SK-N-MC (cell line): ENCODE measurements at regions not wholly inside any gene's neighbourhood (a gene's known extent, or its start where the extent isn't known, plus 50 kb on each side); places are given as distances from the start of the nearest gene placed in this dataset.

Experiments
- EZH2 ChIP-seq: fragments of 200-600 bp; sonication (generic); IDR thresholded peaks from one replicate; pipeline ENCODE4 v1.6.1; 2017; ENCODE audit warnings: antibody characterized with exemption
- POLR2AphosphoS5 ChIP-seq: IDR thresholded peaks from 2 replicates; pipeline ENCODE4 v1.6.1; 2012; ENCODE audit warnings: mild to moderate bottlenecking, low read depth, low read length, borderline replicate concordance

DNA sequence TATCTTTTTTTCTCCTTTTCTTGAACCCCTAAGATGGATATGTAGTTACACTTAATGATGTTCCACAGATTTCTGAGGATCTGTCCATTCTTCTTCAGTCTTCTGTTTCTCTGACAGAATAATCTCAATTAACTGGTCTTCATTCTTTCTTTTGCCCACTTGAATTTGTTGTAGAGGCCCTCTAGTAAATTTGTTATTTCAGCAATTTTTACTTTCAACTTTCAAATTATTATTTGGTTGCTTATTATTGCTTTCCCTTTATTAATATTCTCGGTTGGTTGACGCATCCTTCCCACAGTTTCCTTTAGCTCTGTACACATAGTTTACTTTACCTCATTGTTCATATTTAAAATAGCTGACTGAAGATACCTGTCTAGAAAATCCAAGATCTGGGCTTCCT is 1013.7 kb upstream of the CNTN5 start:
- TF ChIP-seq EZH2 = no peak
- no peak for TF ChIP-seq POLR2AphosphoS5
